H1 (cell line): ENCODE measurements at regions not wholly inside any gene's neighbourhood (a gene's known extent, or its start where the extent isn't known, plus 50 kb on each side); places are given as distances from the start of the nearest gene placed in this dataset.

Source experiments
- CTCF ChIA-PET: fragments of 300-600 bp; sonication (Branson Sonifier 250); formaldehyde crosslinking; loops from one replicate; lab custom pipeline; 2021; ENCODE audit not compliant: partially characterized antibody; lab: Charles Lee
- POLR2A ChIA-PET: fragments of 300-600 bp; sonication (Branson Sonifier 250); formaldehyde crosslinking; loops from one replicate; lab custom pipeline; 2021; ENCODE audit warnings: inconsistent platforms; ENCODE audit not compliant: partially characterized antibody; lab: Charles Lee
- DNase-seq, 2 experiments: peaks; one replicate each; pipeline versions ENCODE4 v3.0.0 to v3.0.0-alpha.2; 2010 to 2022; ENCODE audit warnings: low spot score in 2 of 2, low read depth in 1 of 2, mixed read lengths in 1 of 2
- FAIRE-seq: peaks from 2 replicates; lab custom pipeline; 2011; peaks lifted over from hg19 to GRCh38; lab: Jason Lieb, UNC
- H2AFZ ChIP-seq: 2 replicates; pipeline ENCODE4 v1.8.1; 2012; ENCODE audit warnings: low read length, inconsistent platforms
- H2AK5ac ChIP-seq: 2 replicates; pipeline ENCODE4 v1.6.1; 2013; ENCODE audit warnings: low read depth, low read length
- H2BK120ac ChIP-seq: replicated peaks from 2 replicates; pipeline ENCODE3; 2013; ENCODE audit warnings: low read depth, low read length, inconsistent platforms
- H2BK12ac ChIP-seq: 2 replicates; pipeline ENCODE4 v1.6.1; 2013; ENCODE audit warnings: low read depth, low read length
- H2BK15ac ChIP-seq: 2 replicates; pipeline ENCODE4 v1.6.1; 2013; ENCODE audit warnings: low read length
- H2BK20ac ChIP-seq: 2 replicates; pipeline ENCODE4 v1.6.1; 2013; ENCODE audit warnings: low read length
- H2BK5ac ChIP-seq: 2 replicates; pipeline ENCODE4 v1.6.1; 2013; ENCODE audit warnings: low read depth, low read length
- H3K14ac ChIP-seq: 2 replicates; pipeline ENCODE4 v1.6.1; 2013; ENCODE audit warnings: inconsistent platforms; ENCODE audit not compliant: insufficient read length
- H3K18ac ChIP-seq: 2 replicates; pipeline ENCODE4 v1.6.1; 2013; ENCODE audit warnings: low read length; ENCODE audit errors: extremely low read depth
- H3K23ac ChIP-seq: 2 replicates; pipeline ENCODE4 v1.6.1; 2013; ENCODE audit warnings: inconsistent platforms; ENCODE audit not compliant: insufficient read length
- H3K23me2 ChIP-seq: 2 replicates; pipeline ENCODE4 v1.6.1; 2013; ENCODE audit warnings: low read depth, low read length
- H3K27ac ChIP-seq: 2 replicates; pipeline ENCODE4 v1.6.1; 2011; ENCODE audit warnings: low read depth, low read length, inconsistent platforms
- H3K27me3 ChIP-seq, 4 experiments: replicated peaks in 1 of 4; 1 replicate in 1 of 4; 2 replicates in 3 of 4; pipeline versions ENCODE4 v1.6.1 to v1.8.1; 2011 to 2013; ENCODE audit warnings: low read length in 3 of 4, mild to moderate bottlenecking in 3 of 4, inconsistent platforms in 2 of 4, mixed read lengths in 2 of 4, moderate library complexity in 1 of 4; ENCODE audit not compliant: control insufficient read depth in 3 of 4, insufficient read depth in 3 of 4; ENCODE audit errors: extremely low read depth in 1 of 4
- H3K36me3 ChIP-seq, 4 experiments: 2 replicates each; pipeline versions ENCODE4 v1.6.1 to v1.8.1; 2011 to 2013; ENCODE audit warnings: mild to moderate bottlenecking in 4 of 4, low read length in 3 of 4, moderate library complexity in 2 of 4, control low read depth in 1 of 4, inconsistent platforms in 1 of 4; ENCODE audit not compliant: insufficient read depth in 4 of 4, control insufficient read depth in 2 of 4
- H3K4ac ChIP-seq: replicated peaks from 2 replicates; pipeline ENCODE3; 2013; ENCODE audit warnings: low read length, low read depth, mixed read lengths, inconsistent platforms; ENCODE audit not compliant: insufficient read length
- H3K4me1 ChIP-seq, 4 experiments: replicated peaks in 1 of 4; 1 replicate in 1 of 4; 2 replicates in 3 of 4; pipeline versions ENCODE4 v1.6.1 to v1.8.1; 2011 to 2013; ENCODE audit warnings: low read length in 3 of 4, inconsistent platforms in 2 of 4, mixed read lengths in 1 of 4; ENCODE audit not compliant: insufficient read depth in 4 of 4, control insufficient read depth in 3 of 4
- H3K4me2 ChIP-seq, 2 experiments: 2 replicates each; pipeline versions ENCODE4 v1.6.1 to v1.8.1; 2011 to 2013; ENCODE audit warnings: low read depth in 2 of 2, low read length in 2 of 2, control low read depth in 1 of 2, inconsistent platforms in 1 of 2, mild to moderate bottlenecking in 1 of 2; ENCODE audit not compliant: insufficient read depth in 1 of 2
- H3K4me3 ChIP-seq, 4 experiments: fragments of 200-600, 300-600 bp in 1 of 4; sonication (generic), shearing (Covaris generic), sonication (Bioruptor Twin) in 1 of 4; 2 replicates each; pipeline versions ENCODE4 v1.5.1 to v1.8.1; 2011 to 2016; ENCODE audit warnings: low read length in 4 of 4, low read depth in 3 of 4, control low read depth in 2 of 4, inconsistent platforms in 2 of 4, mild to moderate bottlenecking in 2 of 4, mixed read lengths in 1 of 4, moderate library complexity in 1 of 4; ENCODE audit not compliant: insufficient read depth in 2 of 4; ENCODE audit errors: extremely low read depth in 1 of 4
- H3K56ac ChIP-seq: replicated peaks from 2 replicates; pipeline ENCODE3; 2013; ENCODE audit warnings: low read depth, mild to moderate bottlenecking, mixed read lengths, low read length, inconsistent platforms; ENCODE audit not compliant: insufficient read length
- H3K79me1 ChIP-seq: 2 replicates; pipeline ENCODE4 v1.6.1; 2013; ENCODE audit warnings: low read depth, low read length, control low read depth
- H3K79me2 ChIP-seq, 2 experiments: 2 replicates each; pipeline versions ENCODE4 v1.6.1 to v1.8.1; 2012 to 2013; ENCODE audit warnings: low read length in 2 of 2, mild to moderate bottlenecking in 2 of 2, inconsistent platforms in 1 of 2; ENCODE audit not compliant: insufficient read depth in 2 of 2, control insufficient read depth in 1 of 2
- H3K9ac ChIP-seq, 4 experiments: replicated peaks in 1 of 4; 1 replicate in 1 of 4; 2 replicates in 3 of 4; pipeline versions ENCODE4 v1.6.1 to v1.8.1; 2011 to 2013; ENCODE audit warnings: low read depth in 3 of 4, low read length in 3 of 4, control low read depth in 2 of 4, mild to moderate bottlenecking in 2 of 4, moderate library complexity in 2 of 4, inconsistent platforms in 1 of 4; ENCODE audit errors: extremely low read depth in 1 of 4
- H3K9me3 ChIP-seq, 2 experiments: 2 replicates each; pipeline versions ENCODE4 v1.6.1 to v1.8.1; 2012 to 2013; ENCODE audit warnings: mild to moderate bottlenecking in 2 of 2, moderate library complexity in 2 of 2, control low read depth in 1 of 2, inconsistent platforms in 1 of 2, low read depth in 1 of 2, low read length in 1 of 2, mixed read lengths in 1 of 2; ENCODE audit not compliant: insufficient read depth in 2 of 2
- H4K20me1 ChIP-seq, 2 experiments: replicated peaks in 1 of 2; 2 replicates each; pipeline versions ENCODE3 to v1.8.1; 2011 to 2013; ENCODE audit warnings: inconsistent platforms in 2 of 2, low read length in 2 of 2, mild to moderate bottlenecking in 1 of 2; ENCODE audit not compliant: insufficient read depth in 2 of 2, control insufficient read depth in 1 of 2
- H4K5ac ChIP-seq: 2 replicates; pipeline ENCODE4 v1.6.1; 2013; ENCODE audit warnings: low read length, low read depth, mixed read lengths, inconsistent platforms; ENCODE audit not compliant: insufficient read length
- H4K8ac ChIP-seq: 2 replicates; pipeline ENCODE4 v1.8.0; 2013; ENCODE audit warnings: mild to moderate bottlenecking, moderate library complexity, low read length, inconsistent platforms; ENCODE audit not compliant: insufficient read depth; ENCODE audit errors: extremely low read depth
- H4K91ac ChIP-seq: replicated peaks from 2 replicates; pipeline ENCODE3; 2013; ENCODE audit warnings: low read length, mixed read lengths, inconsistent platforms; ENCODE audit not compliant: insufficient read length
- CHD1 ChIP-seq: IDR thresholded peaks from 2 replicates; pipeline ENCODE4 v1.6.1; 2012; ENCODE audit warnings: low read depth, low read length, improper control_type of control experiment
- E2F6 ChIP-seq: IDR thresholded peaks from 2 replicates; pipeline ENCODE4 v1.6.1; 2012; ENCODE audit warnings: inconsistent platforms
- EGR1 ChIP-seq: IDR thresholded peaks from 2 replicates; pipeline ENCODE4 v1.6.1; 2011; ENCODE audit warnings: low read depth, low read length, borderline replicate concordance
- HDAC6 ChIP-seq: IDR thresholded peaks from one replicate; pipeline ENCODE4 v1.7.1; 2012; ENCODE audit warnings: low read depth, mild to moderate bottlenecking, inconsistent platforms, low read length, moderate library complexity
- KDM1A ChIP-seq: fragments of 200-600, 300-600 bp; sonication (generic); IDR thresholded peaks from 2 replicates; pipeline ENCODE4 v1.7.1; 2016; ENCODE audit warnings: mild to moderate bottlenecking, low read length, borderline replicate concordance
- NRF1 ChIP-seq: IDR thresholded peaks from 2 replicates; pipeline ENCODE4 v1.6.1; 2011; ENCODE audit warnings: mild to moderate bottlenecking, low read depth, low read length, improper control_type of control experiment
- PHF8 ChIP-seq: fragments of 200-600 bp; sonication (generic); conservative IDR thresholded peaks from 2 replicates; pipeline ENCODE4 v1.7.1; 2012; ENCODE audit warnings: low read depth, mild to moderate bottlenecking, inconsistent platforms, low read length, moderate library complexity
- SIX5 ChIP-seq: IDR thresholded peaks from 2 replicates; pipeline ENCODE4 v1.6.1; 2011; ENCODE audit warnings: mild to moderate bottlenecking, low read depth, low read length
- SP1 ChIP-seq: IDR thresholded peaks from 2 replicates; pipeline ENCODE4 v1.6.1; 2011; ENCODE audit warnings: low read depth, low read length
- SUZ12 ChIP-seq: fragments of 200-600 bp; sonication (generic); IDR thresholded peaks from 2 replicates; pipeline ENCODE4 v1.6.1; 2012; ENCODE audit warnings: mild to moderate bottlenecking, inconsistent platforms, low read length, moderate library complexity, mixed read lengths
- USF2 ChIP-seq: IDR thresholded peaks from 2 replicates; pipeline ENCODE4 v1.6.1; 2011; ENCODE audit warnings: low read length, improper control_type of control experiment

GRCh38 chr10:53713431-53713830 lies 940.8 kb upstream of the MBL2 start:
- Histone ChIP-seq H3K27ac (no peak overlapping the region), H3K36me3 (no peaks in the 10 kb centered on the region; a peak in 1 of 8 replicates), H2BK12ac (no peak overlapping the region), H2BK120ac (no peak overlapping the region), H3K4me2 (no peak overlapping the region), H4K91ac (no peak overlapping the region), H3K79me2 (no peaks in the 10 kb centered on the region), H3K23me2 (no peaks in the 10 kb centered on the region), H3K27me3 (no peaks in the 10 kb centered on the region), H2BK5ac (no peak overlapping the region), H3K9ac (no peak overlapping the region), H3K56ac (no peak overlapping the region), H2AFZ (no peak overlapping the region), H4K20me1 (no peaks in the 10 kb centered on the region), H4K8ac (no peak overlapping the region), H3K9me3 (peaks cover 8 to 11% of the 10 kb centered on the region in 2 experiments; a peak in 3 of 4 replicates), H2BK15ac (no peak overlapping the region), H4K5ac (no peak overlapping the region), H3K14ac (no peak overlapping the region), H3K79me1 (no peaks in the 10 kb centered on the region), H3K4me3 (no peak overlapping the region), H3K4ac (no peak overlapping the region), H3K23ac (no peak overlapping the region), H3K18ac (no peak overlapping the region), H2BK20ac (no peak overlapping the region), H2AK5ac (no peak overlapping the region), H3K4me1 (no peaks in the 10 kb centered on the region)
- TF ChIP-seq PHF8 (no peak), USF2 (no peak), KDM1A (no peak), SP1 (no peak), SIX5 (no peak), NRF1 (no peak), CHD1 (no peak), EGR1 (no peak), E2F6 (no peak), SUZ12 (no peak), HDAC6 (no peak)
- ChIA-PET CTCF (no interaction called here), POLR2A (no interaction called here)
- FAIRE-seq: no peak
- no peak for DNase-seq
